DOHH2 (cell line): ENCODE measurements at regions not wholly inside any gene's neighbourhood (a gene's known extent, or its start where the extent isn't known, plus 50 kb on each side); places are given as distances from the start of the nearest gene placed in this dataset.

ENCODE experiments used
- H3F3A ChIP-seq: fragments of 200-600 bp; sonication (generic), shearing (Covaris generic); 2 replicates; pipeline ENCODE4 v1.6.0; 2016; ENCODE audit warnings: antibody characterized with exemption, mild to moderate bottlenecking; ENCODE audit not compliant: control insufficient read depth, insufficient read depth
- H3K27ac ChIP-seq: fragments of 200-600 bp; sonication (generic); 2 replicates; pipeline ENCODE4 v1.5.1; 2014; ENCODE audit warnings: low read depth, mild to moderate bottlenecking, low read length, moderate library complexity
- H3K27me3 ChIP-seq: fragments of 200-600 bp; sonication (generic); 2 replicates; pipeline ENCODE4 v1.6.1; 2014; ENCODE audit warnings: mild to moderate bottlenecking, low read length, mixed read lengths; ENCODE audit not compliant: control insufficient read depth
- H3K36me3 ChIP-seq: fragments of 200-600 bp; sonication (generic); 2 replicates; pipeline ENCODE4 v1.6.1; 2014; ENCODE audit warnings: mild to moderate bottlenecking, low read length, moderate library complexity, mixed read lengths; ENCODE audit not compliant: control insufficient read depth
- H3K4me1 ChIP-seq: fragments of 200-600 bp; sonication (generic); 2 replicates; pipeline ENCODE4 v1.6.1; 2014; ENCODE audit warnings: mild to moderate bottlenecking, low read length, mixed read lengths; ENCODE audit not compliant: control insufficient read depth
- H3K4me2 ChIP-seq: fragments of 200-600 bp; sonication (generic); 2 replicates; pipeline ENCODE4 v1.6.0; 2014; ENCODE audit warnings: mild to moderate bottlenecking, low read length, moderate library complexity
- H3K4me3 ChIP-seq: fragments of 200-600 bp; sonication (generic); 2 replicates; pipeline ENCODE4 v1.5.1; 2014; ENCODE audit warnings: mild to moderate bottlenecking, low read length, mixed read lengths
- H3K79me2 ChIP-seq: fragments of 200-600 bp; sonication (generic); 2 replicates; pipeline ENCODE4 v1.6.1; 2014; ENCODE audit warnings: mild to moderate bottlenecking, low read length, mixed read lengths; ENCODE audit not compliant: control insufficient read depth
- H3K9me2 ChIP-seq: fragments of 200-600 bp; sonication (generic); replicated peaks from 2 replicates; pipeline ENCODE4 v1.6.1; 2014; ENCODE audit warnings: mild to moderate bottlenecking, low read length, mixed read lengths; ENCODE audit not compliant: control insufficient read depth
- H3K9me3 ChIP-seq: fragments of 200-600 bp; sonication (generic); 2 replicates; pipeline ENCODE4 v1.6.1; 2014; ENCODE audit warnings: antibody characterized with exemption, low read length, mixed read lengths; ENCODE audit not compliant: control insufficient read depth, insufficient read depth
- H4K20me1 ChIP-seq: fragments of 200-600 bp; sonication (generic); 2 replicates; pipeline ENCODE4 v1.6.0; 2014; ENCODE audit warnings: low read depth, mild to moderate bottlenecking, antibody characterized with exemption, low read length, moderate library complexity; ENCODE audit not compliant: control insufficient read depth, insufficient read depth
- EZH2phosphoT487 ChIP-seq: fragments of 200-600 bp; sonication (generic); IDR thresholded peaks from 2 replicates; pipeline ENCODE4 v1.6.1; 2017; ENCODE audit warnings: borderline replicate concordance, mild to moderate bottlenecking, antibody characterized with exemption, low read length, moderate library complexity, mixed read lengths
- TF ChIP-seq, protein P1 (sequence below): fragments of 200-600 bp; sonication (generic); IDR thresholded peaks from one replicate; pipeline ENCODE4 v1.5.1; 2014; ENCODE audit warnings: antibody characterized with exemption, mild to moderate bottlenecking, low read depth, low read length; ENCODE audit not compliant: poor library complexity, severe bottlenecking

DNA sequence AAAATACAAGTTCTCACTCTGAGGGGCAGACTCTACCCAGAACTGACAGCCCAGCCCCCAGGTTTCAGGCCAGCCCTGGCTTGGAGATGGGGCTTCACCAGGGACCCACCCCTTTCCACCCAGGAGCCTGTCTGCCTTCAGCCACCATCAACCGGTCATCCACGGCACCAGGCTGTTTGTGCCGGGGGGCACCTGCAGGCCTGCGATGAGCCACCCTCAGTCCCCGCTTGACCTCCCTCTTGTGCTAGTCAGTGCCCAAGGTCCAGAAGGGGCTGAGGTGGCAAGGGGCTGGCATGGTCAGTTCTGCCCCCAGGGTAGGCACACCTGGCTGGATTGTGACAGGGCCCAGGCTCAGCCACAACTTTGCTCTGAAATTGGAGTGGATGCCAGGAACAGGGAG lies 82.1 kb downstream of the ADRA2C start:
- H3K4me3 ChIP-seq: no peak overlapping the region
- H3K4me2 ChIP-seq: no peak overlapping the region
- H3F3A ChIP-seq: no peaks in the 10 kb centered on the region
- H4K20me1 ChIP-seq: no peaks in the 10 kb centered on the region
- no peak for TF ChIP-seq EZH2phosphoT487
- TF ChIP-seq, protein P1, sequence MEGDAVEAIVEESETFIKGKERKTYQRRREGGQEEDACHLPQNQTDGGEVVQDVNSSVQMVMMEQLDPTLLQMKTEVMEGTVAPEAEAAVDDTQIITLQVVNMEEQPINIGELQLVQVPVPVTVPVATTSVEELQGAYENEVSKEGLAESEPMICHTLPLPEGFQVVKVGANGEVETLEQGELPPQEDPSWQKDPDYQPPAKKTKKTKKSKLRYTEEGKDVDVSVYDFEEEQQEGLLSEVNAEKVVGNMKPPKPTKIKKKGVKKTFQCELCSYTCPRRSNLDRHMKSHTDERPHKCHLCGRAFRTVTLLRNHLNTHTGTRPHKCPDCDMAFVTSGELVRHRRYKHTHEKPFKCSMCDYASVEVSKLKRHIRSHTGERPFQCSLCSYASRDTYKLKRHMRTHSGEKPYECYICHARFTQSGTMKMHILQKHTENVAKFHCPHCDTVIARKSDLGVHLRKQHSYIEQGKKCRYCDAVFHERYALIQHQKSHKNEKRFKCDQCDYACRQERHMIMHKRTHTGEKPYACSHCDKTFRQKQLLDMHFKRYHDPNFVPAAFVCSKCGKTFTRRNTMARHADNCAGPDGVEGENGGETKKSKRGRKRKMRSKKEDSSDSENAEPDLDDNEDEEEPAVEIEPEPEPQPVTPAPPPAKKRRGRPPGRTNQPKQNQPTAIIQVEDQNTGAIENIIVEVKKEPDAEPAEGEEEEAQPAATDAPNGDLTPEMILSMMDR: no peak
- H3K9me3 ChIP-seq: no peaks in the 10 kb centered on the region; the same call in 1 of the 2 replicates
- H3K27ac ChIP-seq: no peak overlapping the region
- peaks cover 7% of the 10 kb centered on the region; the same call in 1 of the 2 replicates for H3K4me1 ChIP-seq
- peaks cover 18% of the 10 kb centered on the region for H3K27me3 ChIP-seq
- no peaks in the 10 kb centered on the region for H3K79me2 ChIP-seq
- H3K36me3 ChIP-seq: no peaks in the 10 kb centered on the region
- no peaks in the 10 kb centered on the region for H3K9me2 ChIP-seq

- H4K20me1 ChIP-seq: no peaks in the 10 kb centered on the region
- H3K4me2 ChIP-seq: no peak overlapping the region
- TF ChIP-seq, protein P1: no peak
- H3K36me3 ChIP-seq: no peaks in the 10 kb centered on the region
- H3K79me2 ChIP-seq: no peaks in the 10 kb centered on the region
- no peak overlapping the region for H3K27ac ChIP-seq
- H3K27me3 ChIP-seq: peaks cover 16% of the 10 kb centered on the region
- H3F3A ChIP-seq: no peaks in the 10 kb centered on the region
- no peak overlapping the region for H3K4me3 ChIP-seq
- peaks cover 7% of the 10 kb centered on the region; the same call in 1 of the 2 replicates for H3K4me1 ChIP-seq
- no peaks in the 10 kb centered on the region for H3K9me2 ChIP-seq
- no peaks in the 10 kb centered on the region; the same call in 1 of the 2 replicates for H3K9me3 ChIP-seq
Observed at GRCh38 chr4:3849140-3849539, 83.0 kb downstream of the ADRA2C start.

GRCh38 chr4:3850128-3850527 lies 83.9 kb downstream of the ADRA2C start:
- TF ChIP-seq EZH2phosphoT487: no peak
- TF ChIP-seq, protein P1: no peak
- Histone ChIP-seq H3K27me3 (peaks cover 15% of the 10 kb centered on the region; the same call in 1 of the 2 replicates), H3K9me3 (no peaks in the 10 kb centered on the region; the same call in 1 of the 2 replicates), H3K9me2 (no peaks in the 10 kb centered on the region), H3K4me3 (no peak overlapping the region), H3K27ac (no peak overlapping the region), H4K20me1 (no peaks in the 10 kb centered on the region), H3K36me3 (no peaks in the 10 kb centered on the region), H3K4me2 (no peak overlapping the region), H3F3A (no peaks in the 10 kb centered on the region), H3K4me1 (peaks cover 7% of the 10 kb centered on the region; the same call in 1 of the 2 replicates), H3K79me2 (no peaks in the 10 kb centered on the region)
